Left ventricle myocardium inferior (tissue), 1 donor: ENCODE measurements at regions not wholly inside any gene's neighbourhood (a gene's known extent, or its start where the extent isn't known, plus 50 kb on each side); places are given as distances from the start of the nearest gene placed in this dataset.

ENCODE experiments used
- DNase-seq: peaks from one replicate; pipeline ENCODE4 v3.0.0-alpha.2; 2020
- H3K27ac ChIP-seq: fragments of 200-600 bp; replicated peaks from 2 replicates; pipeline ENCODE4 v1.8.0; 2021
- H3K27me3 ChIP-seq: fragments of 200-600 bp; 2 replicates; pipeline ENCODE4 v1.8.0; 2021; ENCODE audit warnings: low read depth
- H3K36me3 ChIP-seq: fragments of 200-600 bp; 2 replicates; pipeline ENCODE4 v1.8.0; 2021
- H3K4me1 ChIP-seq: fragments of 200-600 bp; 2 replicates; pipeline ENCODE4 v1.8.0; 2021
- H3K4me3 ChIP-seq: fragments of 200-600 bp; 2 replicates; pipeline ENCODE4 v1.8.0; 2021; ENCODE audit warnings: mild to moderate bottlenecking, moderate library complexity
- H3K9me3 ChIP-seq: fragments of 200-600 bp; replicated peaks from 2 replicates; pipeline ENCODE4 v1.8.0; 2021
- CTCF ChIP-seq: fragments of 200-600 bp; IDR thresholded peaks from 2 replicates; pipeline ENCODE4 v1.8.0; 2021; ENCODE audit warnings: antibody characterized with exemption, mild to moderate bottlenecking, borderline replicate concordance
- intact Hi-C: fragments of 100-400 bp; cut with micrococcal nuclease; formaldehyde crosslinking; loops from one replicate; pipeline ENCODE4 v1.11.0; 2022
- donor health status: DM: no; HTN: yes; CAD: no; lungs with severe emphysema.

- intact Hi-C loops: no loop called here
- H3K4me1 ChIP-seq: peaks cover 65% of the 10 kb centered on the region
- H3K9me3 ChIP-seq: no peaks in the 10 kb centered on the region
- no peak overlapping the region for H3K4me3 ChIP-seq
- peaks cover 35% of the 10 kb centered on the region for H3K36me3 ChIP-seq
- no peak for DNase-seq
- H3K27ac ChIP-seq: no peak overlapping the region
- no peak for TF ChIP-seq CTCF
- H3K27me3 ChIP-seq: no peaks in the 10 kb centered on the region
Observed at GRCh38 chr12:124406043-124406442, 111.2 kb downstream of the RFLNA start.

GRCh38 chr12:124405592-124405991 lies 110.7 kb downstream of the RFLNA start:
- no peak for DNase-seq
- intact Hi-C loops: no loop called here

GRCh38 chr12:124405151-124405550 lies 110.3 kb downstream of the RFLNA start:
- H3K9me3 ChIP-seq: no peaks in the 10 kb centered on the region
- H3K36me3 ChIP-seq: peaks cover 44% of the 10 kb centered on the region
- H3K4me3 ChIP-seq: no peak overlapping the region
- TF ChIP-seq CTCF: no peak
- no peak for DNase-seq
- H3K27me3 ChIP-seq: no peaks in the 10 kb centered on the region
- peaks cover 60% of the 10 kb centered on the region for H3K4me1 ChIP-seq
- no peak overlapping the region for H3K27ac ChIP-seq
- intact Hi-C loops: no loop called here

More at GRCh38 chr12:124405592-124405991, 110.7 kb downstream of the RFLNA start:
- Histone ChIP-seq H3K4me1 (peaks cover 60% of the 10 kb centered on the region), H3K27ac (no peak overlapping the region), H3K4me3 (no peak overlapping the region), H3K9me3 (no peaks in the 10 kb centered on the region), H3K36me3 (peaks cover 39% of the 10 kb centered on the region), H3K27me3 (no peaks in the 10 kb centered on the region)
- no peak for TF ChIP-seq CTCF

GRCh38 chr12:124404162-124404784 lies 109.4 kb downstream of the RFLNA start:
- no peak for DNase-seq
- no peak for TF ChIP-seq CTCF
- intact Hi-C loops: no loop called here
- H3K9me3 ChIP-seq: no peaks in the 10 kb centered on the region
- H3K27ac ChIP-seq: peak overlapping the region; percentile 62
- peaks cover 47% of the 10 kb centered on the region for H3K36me3 ChIP-seq
- no peaks in the 10 kb centered on the region for H3K27me3 ChIP-seq
- H3K4me1 ChIP-seq: peaks cover 60% of the 10 kb centered on the region
- H3K4me3 ChIP-seq: no peak overlapping the region

GRCh38 chr12:124403273-124403672 lies 108.4 kb downstream of the RFLNA start:
- intact Hi-C loops: no loop called here
- peaks cover 42% of the 10 kb centered on the region for H3K36me3 ChIP-seq

More at GRCh38 chr12:124403273-124403672, 108.4 kb downstream of the RFLNA start:
- no peak for DNase-seq
- no peak overlapping the region for H3K4me3 ChIP-seq
- peak overlapping the region; percentile 62 for H3K27ac ChIP-seq
- no peak for TF ChIP-seq CTCF
- H3K27me3 ChIP-seq: no peaks in the 10 kb centered on the region
- no peaks in the 10 kb centered on the region for H3K9me3 ChIP-seq
- peaks cover 60% of the 10 kb centered on the region for H3K4me1 ChIP-seq
